Mesothelial cell of epicardium (in vitro differentiated cells): ENCODE measurements at regions not wholly inside any gene's neighbourhood (a gene's known extent, or its start where the extent isn't known, plus 50 kb on each side); places are given as distances from the start of the nearest gene placed in this dataset.

Source experiments
- DNase-seq, 2 experiments: peaks; one replicate each; pipeline ENCODE4 v3.0.0; 2021; ENCODE audit warnings: low spot score in 2 of 2; ENCODE audit not compliant: unreplicated experiment in 2 of 2
- H3K27ac Mint-ChIP-seq: 2 replicates; pipeline ENCODE4 v1.8.0; 2021; ENCODE audit warnings: mixed read lengths
- H3K27me3 Mint-ChIP-seq: 2 replicates; pipeline ENCODE4 v1.8.0; 2021; ENCODE audit warnings: low read depth, mixed read lengths
- H3K36me3 Mint-ChIP-seq: 2 replicates; pipeline ENCODE4 v1.8.0; 2021; ENCODE audit warnings: mixed read lengths
- H3K4me1 Mint-ChIP-seq: 2 replicates; pipeline ENCODE4 v1.8.0; 2021; ENCODE audit warnings: mixed read lengths
- H3K4me3 Mint-ChIP-seq: 2 replicates; pipeline ENCODE4 v1.8.0; 2021; ENCODE audit warnings: mild to moderate bottlenecking, moderate library complexity, mixed read lengths
- H3K9me3 Mint-ChIP-seq: 2 replicates; pipeline ENCODE4 v1.8.0; 2021; ENCODE audit warnings: mixed read lengths
- TF ChIP-seq, protein P1 (sequence below): fragments of 200-600 bp; sonication (generic); IDR thresholded peaks from one replicate; pipeline ENCODE4 v1.5.0; 2021; ENCODE audit warnings: antibody characterized with exemption; ENCODE audit not compliant: unreplicated experiment

DNA sequence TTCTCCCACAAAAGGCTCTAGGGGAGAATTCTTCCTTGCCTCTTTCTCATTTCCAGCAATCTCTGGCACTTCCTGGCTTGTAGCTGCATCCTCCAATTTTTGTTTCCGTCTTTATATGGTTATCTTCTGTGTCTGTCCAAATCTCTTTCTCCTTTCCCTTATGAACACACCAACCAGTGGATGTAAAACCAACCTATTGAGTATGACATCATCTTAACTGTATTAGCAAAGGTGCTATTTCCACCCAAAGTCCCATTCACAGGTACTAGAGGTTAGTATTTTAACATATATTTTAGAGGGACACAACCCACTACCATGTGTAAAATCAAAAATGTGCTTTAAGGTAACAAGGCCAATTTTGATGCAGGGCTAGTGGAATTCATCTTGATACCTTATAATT, 129.0 kb downstream of the RAP2A start:
- Mint-ChIP-seq H3K4me1 (peaks cover 3% of the 10 kb centered on the region), H3K9me3 (no peaks in the 10 kb centered on the region), H3K27ac (no peak overlapping the region), H3K27me3 (no peaks in the 10 kb centered on the region), H3K4me3 (no peak overlapping the region), H3K36me3 (no peaks in the 10 kb centered on the region)
- no peak for DNase-seq
- TF ChIP-seq, protein P1, sequence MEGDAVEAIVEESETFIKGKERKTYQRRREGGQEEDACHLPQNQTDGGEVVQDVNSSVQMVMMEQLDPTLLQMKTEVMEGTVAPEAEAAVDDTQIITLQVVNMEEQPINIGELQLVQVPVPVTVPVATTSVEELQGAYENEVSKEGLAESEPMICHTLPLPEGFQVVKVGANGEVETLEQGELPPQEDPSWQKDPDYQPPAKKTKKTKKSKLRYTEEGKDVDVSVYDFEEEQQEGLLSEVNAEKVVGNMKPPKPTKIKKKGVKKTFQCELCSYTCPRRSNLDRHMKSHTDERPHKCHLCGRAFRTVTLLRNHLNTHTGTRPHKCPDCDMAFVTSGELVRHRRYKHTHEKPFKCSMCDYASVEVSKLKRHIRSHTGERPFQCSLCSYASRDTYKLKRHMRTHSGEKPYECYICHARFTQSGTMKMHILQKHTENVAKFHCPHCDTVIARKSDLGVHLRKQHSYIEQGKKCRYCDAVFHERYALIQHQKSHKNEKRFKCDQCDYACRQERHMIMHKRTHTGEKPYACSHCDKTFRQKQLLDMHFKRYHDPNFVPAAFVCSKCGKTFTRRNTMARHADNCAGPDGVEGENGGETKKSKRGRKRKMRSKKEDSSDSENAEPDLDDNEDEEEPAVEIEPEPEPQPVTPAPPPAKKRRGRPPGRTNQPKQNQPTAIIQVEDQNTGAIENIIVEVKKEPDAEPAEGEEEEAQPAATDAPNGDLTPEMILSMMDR = no peak

DNA sequence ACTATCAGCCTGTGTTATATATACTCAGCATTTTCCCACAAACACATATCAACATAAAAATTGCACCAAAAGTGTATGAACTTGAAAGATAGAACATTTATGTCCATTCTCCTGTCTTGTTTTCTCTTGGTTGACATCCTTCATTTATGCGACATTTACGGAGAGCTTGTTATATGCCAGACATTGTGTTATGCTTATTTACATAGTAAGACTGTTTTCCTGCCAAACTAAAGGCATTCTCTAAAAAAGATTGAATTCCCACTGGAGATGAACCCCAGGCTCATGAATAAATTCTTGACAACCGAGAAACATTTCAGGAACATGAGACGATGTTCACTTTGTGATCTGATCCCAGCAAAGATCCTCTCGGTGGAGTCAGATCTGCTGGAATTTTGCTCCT, 131.0 kb downstream of the RAP2A start:
- Mint-ChIP-seq H3K4me3 (no peak overlapping the region), H3K4me1 (peaks cover 15% of the 10 kb centered on the region), H3K9me3 (no peaks in the 10 kb centered on the region), H3K27me3 (no peaks in the 10 kb centered on the region), H3K36me3 (no peaks in the 10 kb centered on the region), H3K27ac (no peak overlapping the region)
- DNase-seq = no peak
- TF ChIP-seq, protein P1 = no peak

DNA sequence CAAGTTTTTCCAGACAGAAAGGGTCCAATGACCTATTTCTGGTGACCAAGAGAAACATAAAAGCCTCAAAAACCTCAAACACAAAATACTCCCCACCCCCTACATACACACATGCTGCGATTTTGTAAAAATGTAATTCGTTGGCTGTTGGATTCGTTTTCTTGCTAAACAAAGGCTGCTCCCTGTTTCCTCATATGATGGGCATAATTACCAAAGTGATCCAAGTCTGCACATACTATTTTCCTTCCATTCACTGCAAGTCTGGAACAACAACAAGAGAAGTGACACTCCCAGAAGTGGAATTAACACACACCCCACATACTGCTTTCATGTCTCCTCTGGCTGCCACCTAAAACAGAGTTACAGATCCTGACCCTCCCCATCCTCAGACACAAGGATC, 131.9 kb downstream of the RAP2A start:
- Mint-ChIP-seq H3K4me3 (no peak overlapping the region), H3K27me3 (no peaks in the 10 kb centered on the region), H3K36me3 (no peaks in the 10 kb centered on the region), H3K4me1 (peaks cover 22% of the 10 kb centered on the region), H3K27ac (no peak overlapping the region), H3K9me3 (no peaks in the 10 kb centered on the region)
- TF ChIP-seq, protein P1 = no peak
- no peak for DNase-seq

DNA sequence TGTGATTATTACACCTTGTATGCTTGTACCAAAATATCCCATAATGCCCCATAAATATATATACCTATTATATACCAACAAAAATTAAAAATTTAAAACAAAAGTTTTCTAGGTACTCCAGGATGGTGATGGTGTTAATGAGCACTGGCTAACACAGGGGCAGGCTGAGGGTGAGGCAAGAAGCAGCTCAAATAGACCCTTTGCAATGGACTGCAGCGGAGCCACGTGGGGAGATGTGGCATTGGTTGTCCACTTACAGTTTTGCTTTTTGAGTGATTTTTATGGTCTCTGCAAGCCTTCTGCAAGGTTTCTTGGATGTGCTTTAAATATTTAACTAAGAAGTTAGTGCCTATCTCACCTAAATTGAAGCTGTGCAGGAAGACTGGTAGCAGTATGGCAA, 132.9 kb downstream of the RAP2A start:
- no peaks in the 10 kb centered on the region for H3K36me3 Mint-ChIP-seq
- H3K27ac Mint-ChIP-seq = no peak overlapping the region
- H3K4me3 Mint-ChIP-seq = no peak overlapping the region
- DNase-seq = no peak
- H3K9me3 Mint-ChIP-seq = no peaks in the 10 kb centered on the region
- TF ChIP-seq, protein P1 = no peak
- H3K27me3 Mint-ChIP-seq = no peaks in the 10 kb centered on the region
- H3K4me1 Mint-ChIP-seq = peaks cover 24% of the 10 kb centered on the region

DNA sequence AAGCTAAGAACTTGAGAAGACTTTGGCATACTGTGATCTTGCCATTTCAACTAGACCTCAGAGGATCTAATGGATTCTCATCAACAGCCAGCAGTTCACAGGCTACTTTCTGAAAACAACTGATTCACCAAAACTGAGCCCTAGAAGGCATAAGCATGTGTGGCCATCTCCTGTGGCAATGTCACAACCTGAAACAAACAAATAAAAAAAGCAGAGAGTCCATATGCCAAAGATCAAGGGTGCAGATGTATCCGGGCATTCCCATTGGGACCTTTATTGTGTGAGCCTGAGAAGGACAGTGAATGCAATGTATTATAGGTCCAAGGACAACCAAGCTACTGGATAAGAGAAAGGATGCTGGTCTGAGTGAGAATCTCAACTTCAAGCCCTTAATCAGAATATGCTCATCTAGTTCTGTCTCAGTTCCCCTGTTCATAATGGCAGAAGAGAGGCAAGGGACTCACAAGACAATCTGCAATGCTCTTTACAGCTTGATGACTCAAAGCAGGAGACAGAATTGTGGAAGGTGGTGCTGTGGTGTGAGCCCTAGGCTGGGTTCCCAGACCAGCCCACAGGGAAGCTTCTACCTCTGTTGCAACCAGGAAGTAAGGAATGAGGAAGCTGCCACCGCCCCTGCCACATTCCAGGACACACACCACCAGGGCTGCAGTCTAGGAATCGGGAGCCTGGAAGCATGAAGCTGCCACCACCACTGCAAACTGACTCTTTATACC, 133.7 kb downstream of the RAP2A start:
- no peaks in the 10 kb centered on the region for H3K36me3 Mint-ChIP-seq
- H3K4me1 Mint-ChIP-seq = peaks cover 25% of the 10 kb centered on the region
- H3K4me3 Mint-ChIP-seq = no peak overlapping the region
- no peaks in the 10 kb centered on the region for H3K27me3 Mint-ChIP-seq
- TF ChIP-seq, protein P1 = no peak
- no peak overlapping the region for H3K27ac Mint-ChIP-seq
- no peaks in the 10 kb centered on the region for H3K9me3 Mint-ChIP-seq
- DNase-seq = no peak
